ENCODE measurements at regions not wholly inside any gene's neighbourhood (a gene's known extent, or its start where the extent isn't known, plus 50 kb on each side); places are given as distances from the start of the nearest gene placed in this dataset.

DNA sequence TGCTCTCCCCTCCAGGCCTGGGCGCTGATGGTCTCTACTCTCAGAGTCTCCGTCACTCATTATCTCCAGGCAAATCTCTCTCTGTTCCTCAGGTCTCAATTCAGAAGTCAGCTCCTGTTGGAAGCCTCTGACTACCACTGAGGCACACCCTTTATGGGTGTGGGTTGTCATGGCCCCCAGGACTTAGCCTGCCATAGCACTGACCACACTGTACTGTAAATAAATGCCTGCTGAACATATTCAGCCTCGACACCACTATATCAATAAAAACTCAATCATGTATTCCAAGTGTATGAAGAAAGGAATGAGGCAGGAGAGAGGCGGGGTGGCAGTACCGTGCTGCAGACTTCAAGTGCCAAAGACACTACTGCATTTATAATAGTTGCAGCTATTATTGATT lies 88.9 kb downstream of the PCDH1 start:
- no peak for TF ChIP-seq GATA3 (IDR thresholded peaks at IDR 0.05; ENCODE audit: low read depth, low read length)
- 0 out of 2 replicates have a peak, but pooled peaks have one; percentile 17 for TF ChIP-seq GATA2 (IDR thresholded peaks at IDR 0.05; ENCODE audit: low read depth, low read length)

All from SH-SY5Y (cell line).